ENCODE measurements at regions not wholly inside any gene's neighbourhood (a gene's known extent, or its start where the extent isn't known, plus 50 kb on each side); places are given as distances from the start of the nearest gene placed in this dataset.
"Not testable (repeated sequence)": the region's sequence is repeated elsewhere in the genome, so short reads cannot be mapped to it uniquely, and the experiment has no call there.

DNA sequence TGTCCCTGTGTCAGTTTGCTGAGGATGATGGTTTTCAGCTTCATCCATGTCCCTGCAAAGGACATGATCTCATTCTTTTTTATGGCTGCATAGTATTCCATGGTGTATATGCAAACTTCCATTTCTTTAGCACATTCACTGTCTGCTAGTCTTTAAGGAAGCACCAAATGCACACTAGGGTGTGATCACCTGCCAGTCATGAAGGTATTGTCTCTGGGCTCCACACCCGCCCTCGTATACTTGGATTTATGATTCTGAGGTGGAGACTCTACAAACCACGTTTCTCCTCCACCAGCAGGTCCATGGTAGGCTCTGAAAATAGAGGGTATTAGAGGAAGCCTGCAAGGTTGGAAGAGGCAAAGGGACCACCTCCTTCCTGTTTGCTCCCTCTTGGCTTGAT lies 75.9 kb upstream of the MAML3 start:
- no peak for DNase-seq (ENCODE audit: extremely low read depth in 1 of 11, low read depth in 9 of 11, low spot score in 4 of 11)

DNA sequence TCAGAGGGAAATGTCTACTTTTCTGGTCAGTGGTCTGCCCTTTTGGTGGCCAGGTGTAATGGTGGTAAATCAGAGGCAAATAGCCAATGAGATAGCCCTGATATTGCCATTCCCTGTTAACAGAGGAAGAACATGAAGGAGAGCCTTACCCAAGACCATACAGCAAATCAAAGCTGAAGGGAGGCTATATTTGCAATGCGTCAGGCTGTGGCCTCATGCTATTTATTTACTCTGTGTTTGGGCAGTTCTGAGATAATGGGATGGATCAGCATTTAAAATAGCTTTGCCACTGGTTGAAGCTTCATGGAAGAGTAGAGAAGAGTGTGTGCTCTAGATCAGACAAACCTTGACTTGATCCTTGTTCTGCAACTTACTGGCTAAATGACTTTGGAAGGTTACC lies 73.3 kb upstream of the MAML3 start:
- no peak for DNase-seq (ENCODE audit: extremely low read depth in 1 of 11, low read depth in 9 of 11, low spot score in 4 of 11)

DNA sequence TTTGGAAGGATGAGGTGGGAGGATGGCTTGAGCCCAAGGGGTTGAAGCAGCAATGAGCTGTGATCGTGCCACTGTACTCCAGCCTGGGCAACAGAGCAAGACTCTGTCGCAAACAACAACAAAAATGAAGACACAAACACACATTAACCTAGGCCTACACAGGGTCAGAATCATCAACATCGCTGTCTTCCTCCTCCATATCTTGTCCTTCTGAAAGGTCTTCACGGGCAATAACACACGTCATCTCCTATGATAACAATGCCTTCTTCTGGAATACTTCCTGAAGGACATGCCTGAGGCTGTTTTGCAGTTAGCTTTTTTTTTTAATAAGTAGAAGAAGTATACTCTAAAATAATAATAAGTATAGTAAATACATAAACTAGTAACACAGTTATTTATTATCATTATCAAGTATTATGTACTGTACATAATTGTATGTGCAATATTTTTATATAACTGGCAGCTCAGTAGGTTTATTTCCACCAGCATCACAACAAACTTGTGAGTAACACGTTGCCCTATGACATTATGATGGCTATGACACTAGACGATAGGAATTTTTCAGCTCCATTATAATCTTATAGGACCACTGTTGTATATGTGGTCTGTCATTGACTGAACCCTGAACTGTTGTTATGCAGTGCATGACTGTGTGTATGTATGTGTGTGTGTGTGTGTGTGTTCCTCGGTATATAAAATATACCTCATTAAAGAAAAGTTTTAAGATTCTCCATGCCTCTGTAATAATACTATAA lies 69.2 kb upstream of the MAML3 start:
- no peak for DNase-seq (ENCODE audit: extremely low read depth in 1 of 11, low read depth in 9 of 11, low spot score in 4 of 11)

DNA sequence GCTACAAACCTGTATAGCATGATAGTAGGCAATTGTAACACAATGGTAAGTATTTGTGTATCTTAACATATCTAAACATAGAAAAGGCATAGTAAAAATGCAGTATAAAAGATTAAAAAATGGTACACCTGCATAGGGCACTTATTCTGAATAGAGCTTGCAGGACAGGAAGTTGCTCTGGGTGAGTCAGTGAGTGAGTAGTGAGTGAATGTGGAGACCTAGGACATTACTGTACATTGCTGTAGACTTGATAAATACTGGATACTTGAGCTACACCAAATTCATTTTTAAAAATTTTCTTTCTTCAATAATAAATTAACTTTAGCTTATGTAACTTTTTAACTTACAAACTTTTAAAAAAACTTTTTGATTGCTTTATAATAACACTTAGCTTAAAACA lies 68.2 kb upstream of the MAML3 start:
- DNase-seq (ENCODE audit: extremely low read depth in 1 of 11, low read depth in 9 of 11, low spot score in 4 of 11), result no peak

DNA sequence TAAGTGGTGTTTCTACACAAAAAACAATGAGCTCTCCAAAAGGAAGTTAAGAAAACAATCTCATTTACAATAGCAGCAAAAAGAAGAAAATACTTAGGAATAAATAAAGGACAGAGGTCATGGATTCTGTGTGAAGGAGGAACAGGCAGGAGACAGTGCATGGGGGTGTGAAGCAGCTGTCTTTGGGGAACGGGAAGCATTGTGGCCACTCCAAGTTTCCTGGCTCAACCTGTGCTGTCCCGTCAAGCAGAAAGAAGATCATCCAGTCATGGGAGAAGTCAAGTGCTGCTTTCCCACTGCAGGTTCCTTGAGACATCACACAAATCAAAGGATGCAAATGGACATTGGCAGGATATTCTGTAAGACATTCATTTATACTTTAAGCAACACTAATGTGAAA lies 66.1 kb upstream of the MAML3 start:
- DNase-seq (ENCODE audit: extremely low read depth in 1 of 11, low read depth in 9 of 11, low spot score in 4 of 11), result no peak

- no peak for DNase-seq (ENCODE audit: extremely low read depth in 1 of 11, low read depth in 9 of 11, low spot score in 4 of 11)
These were observed 65.6 kb upstream of the MAML3 start for GRCh38 chr4:140219567-140219966.

GRCh38 chr4:140219070-140219469 lies 65.1 kb upstream of the MAML3 start:
- DNase-seq (ENCODE audit: extremely low read depth in 1 of 11, low read depth in 9 of 11, low spot score in 4 of 11), result not testable (repeated sequence)

GRCh38 chr4:140213749-140214148 lies 59.8 kb upstream of the MAML3 start:
- no peak for DNase-seq (ENCODE audit: extremely low read depth in 1 of 11, low read depth in 9 of 11, low spot score in 4 of 11)

GRCh38 chr4:140213116-140213515 lies 59.1 kb upstream of the MAML3 start:
- DNase-seq (ENCODE audit: extremely low read depth in 1 of 11, low read depth in 9 of 11, low spot score in 4 of 11), result no peak

GRCh38 chr4:140212646-140213045 lies 58.7 kb upstream of the MAML3 start:
- no peak for DNase-seq (ENCODE audit: extremely low read depth in 1 of 11, low read depth in 9 of 11, low spot score in 4 of 11)

DNA sequence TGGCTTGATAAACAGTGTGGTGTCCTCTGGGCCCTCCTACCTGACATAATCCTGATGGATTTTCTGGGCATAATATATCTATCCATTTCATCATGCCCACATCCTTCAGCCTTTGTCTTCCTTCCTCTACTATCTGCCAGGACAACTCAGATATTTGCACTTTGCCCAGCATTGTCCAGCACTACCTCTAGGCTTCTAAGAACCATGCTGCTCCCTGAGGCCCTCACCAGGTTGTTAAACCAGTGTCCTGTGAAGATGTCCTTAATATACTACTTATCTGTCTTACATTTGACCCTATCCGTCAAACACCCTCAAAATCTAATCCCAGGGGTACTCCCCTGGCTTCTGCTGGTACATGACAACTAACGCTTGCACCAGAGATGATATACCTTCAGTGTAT lies 58.2 kb upstream of the MAML3 start:
- DNase-seq (ENCODE audit: extremely low read depth in 1 of 11, low read depth in 9 of 11, low spot score in 4 of 11), result no peak

DNA sequence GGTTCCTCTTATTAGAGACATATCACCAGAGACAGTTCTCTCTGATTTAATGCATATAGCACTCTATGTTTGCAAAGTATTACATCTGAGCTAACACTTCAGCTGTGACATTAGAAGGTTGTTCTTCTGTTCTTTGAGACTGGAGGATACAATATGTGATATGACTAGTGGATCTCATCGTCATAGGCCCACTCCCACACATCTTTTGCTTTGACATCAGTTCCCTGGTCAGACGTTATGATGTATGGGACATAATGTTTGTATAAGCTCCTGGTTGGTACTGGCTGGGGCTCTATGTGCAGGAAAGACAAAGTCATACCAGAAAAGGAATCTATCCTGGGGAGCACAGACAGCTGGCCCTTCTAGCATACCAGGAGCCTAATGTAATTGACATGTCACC lies 57.7 kb upstream of the MAML3 start:
- DNase-seq (ENCODE audit: extremely low read depth in 1 of 11, low read depth in 9 of 11, low spot score in 4 of 11), result no peak

- DNase-seq (ENCODE audit: extremely low read depth in 1 of 11, low read depth in 9 of 11, low spot score in 4 of 11), result no peak
These were observed 57.2 kb upstream of the MAML3 start for GRCh38 chr4:140211161-140211560.

DNA sequence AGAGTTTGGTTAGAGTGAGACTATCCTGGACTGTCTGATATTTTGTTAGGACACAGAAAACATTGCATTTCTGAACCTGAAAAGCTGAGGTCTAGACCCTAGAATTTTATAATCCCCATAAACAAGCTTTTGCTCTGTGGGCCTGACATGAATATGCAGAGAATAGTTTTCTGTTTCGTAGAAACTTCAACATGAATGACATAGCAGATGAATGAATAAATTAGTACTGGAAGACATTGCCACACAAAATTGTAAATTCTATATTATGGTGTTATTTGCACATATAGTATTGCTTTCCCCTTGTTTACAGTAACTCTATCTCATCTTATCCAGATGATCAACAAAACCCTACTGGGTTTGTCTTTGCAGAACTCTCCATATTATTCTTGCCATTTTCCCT lies 54.9 kb upstream of the MAML3 start:
- no peak for DNase-seq (ENCODE audit: extremely low read depth in 1 of 11, low read depth in 9 of 11, low spot score in 4 of 11)

All from renal cortex interstitium (tissue), 11 donors.